ENCODE measurements at regions not wholly inside any gene's neighbourhood (a gene's known extent, or its start where the extent isn't known, plus 50 kb on each side); places are given as distances from the start of the nearest gene placed in this dataset.

DNA sequence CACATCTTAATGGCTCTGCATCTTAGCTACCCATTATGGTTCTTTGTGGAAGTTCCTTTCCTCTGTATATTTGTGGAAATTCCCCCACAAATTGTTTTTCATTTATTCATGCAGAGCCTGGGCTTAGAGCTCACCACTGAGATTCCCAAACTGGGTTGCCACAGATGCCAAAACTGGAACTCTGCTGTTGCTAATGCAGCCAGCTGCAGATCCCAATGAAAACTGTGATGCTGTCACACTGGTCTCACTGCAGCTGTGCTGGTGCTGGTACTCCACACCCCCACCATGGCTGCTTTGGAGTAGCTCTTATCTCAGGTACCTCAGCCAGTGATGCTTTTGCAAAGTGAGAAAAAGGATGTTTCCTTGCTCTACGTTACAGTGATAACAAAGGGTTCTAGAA is 87.7 kb downstream of the DCK start:
- DNase-seq (ENCODE audit: low read depth in 1 of 2, low spot score in 2 of 2), result no peak
- TF ChIP-seq CHD1 (IDR thresholded peaks at IDR 0.05; ENCODE audit: low read depth, low read length) (no peak), BCL11A (IDR thresholded peaks at IDR 0.05; ENCODE audit: low read depth in 2 of 2, low read length in 2 of 2) (no peak), SP1 (IDR thresholded peaks at IDR 0.05; ENCODE audit: low read depth, low read length) (no peak), EGR1 (IDR thresholded peaks at IDR 0.05; ENCODE audit: borderline replicate concordance, low read depth, low read length) (no peak), SIRT6 (IDR thresholded peaks at IDR 0.05; ENCODE audit: low read length) (no peak), GTF2F1 (IDR thresholded peaks at IDR 0.05; ENCODE audit: borderline replicate concordance, low read depth, low read length) (no peak), EP300 (IDR thresholded peaks at IDR 0.05; ENCODE audit: borderline replicate concordance in 1 of 2, low read depth in 2 of 2, low read length in 2 of 2) (no peak), SAP30 (IDR thresholded peaks at IDR 0.05; ENCODE audit: insufficient read depth, insufficient replicate concordance, low read length) (no peak), HDAC2 (IDR thresholded peaks at IDR 0.05; ENCODE audit: borderline replicate concordance in 1 of 2, low read depth in 2 of 2, low read length in 2 of 2) (no peak), TCF12 (IDR thresholded peaks at IDR 0.05; ENCODE audit: low read depth, low read length) (no peak), NRF1 (IDR thresholded peaks at IDR 0.05; ENCODE audit: low read depth, low read length) (no peak), GABPA (IDR thresholded peaks at IDR 0.05; ENCODE audit: borderline replicate concordance, insufficient read depth, low read length) (no peak), CREB1 (IDR thresholded peaks at IDR 0.05) (no peak), RBBP5 (IDR thresholded peaks at IDR 0.05; ENCODE audit: borderline replicate concordance, low read depth, low read length) (no peak)
- TF ChIP-seq, protein P1, sequence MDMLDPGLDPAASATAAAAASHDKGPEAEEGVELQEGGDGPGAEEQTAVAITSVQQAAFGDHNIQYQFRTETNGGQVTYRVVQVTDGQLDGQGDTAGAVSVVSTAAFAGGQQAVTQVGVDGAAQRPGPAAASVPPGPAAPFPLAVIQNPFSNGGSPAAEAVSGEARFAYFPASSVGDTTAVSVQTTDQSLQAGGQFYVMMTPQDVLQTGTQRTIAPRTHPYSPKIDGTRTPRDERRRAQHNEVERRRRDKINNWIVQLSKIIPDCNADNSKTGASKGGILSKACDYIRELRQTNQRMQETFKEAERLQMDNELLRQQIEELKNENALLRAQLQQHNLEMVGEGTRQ (IDR thresholded peaks at IDR 0.05; ENCODE audit: low read length), result no peak

More for the DNA sequence above, 87.7 kb downstream of the DCK start:
- Histone ChIP-seq H2BK20ac (ENCODE audit: low read length) (no peak overlapping the region), H3K4me1 (replicated peaks in 1 of 4; ENCODE audit: control insufficient read depth in 3 of 4, insufficient read depth in 4 of 4, low read length in 3 of 4) (no peaks in the 10 kb centered on the region), H3K79me2 (ENCODE audit: control insufficient read depth in 1 of 2, insufficient read depth in 2 of 2, low read length in 2 of 2) (no peaks in the 10 kb centered on the region), H3K23ac (ENCODE audit: insufficient read length) (no peak overlapping the region), H2BK15ac (ENCODE audit: low read length) (no peak overlapping the region), H2BK12ac (ENCODE audit: low read depth, low read length) (no peak overlapping the region), H3K56ac (replicated peaks; ENCODE audit: insufficient read length, low read depth, low read length) (no peak overlapping the region), H3K4me2 (ENCODE audit: insufficient read depth in 1 of 2, low read depth in 2 of 2, low read length in 2 of 2) (no peak overlapping the region), H2BK120ac (replicated peaks; ENCODE audit: low read depth, low read length) (no peak overlapping the region), H4K5ac (ENCODE audit: insufficient read length, low read depth, low read length) (no peak overlapping the region), H3K79me1 (ENCODE audit: low read depth, low read length) (no peaks in the 10 kb centered on the region), H4K8ac (ENCODE audit: extremely low read depth, insufficient read depth, low read length) (no peak overlapping the region), H3K9me3 (ENCODE audit: insufficient read depth in 2 of 2, low read depth in 1 of 2, low read length in 1 of 2) (no peaks in the 10 kb centered on the region), H3K23me2 (ENCODE audit: low read depth, low read length) (no peaks in the 10 kb centered on the region), H3K9ac (replicated peaks in 1 of 4; ENCODE audit: extremely low read depth in 1 of 4, low read depth in 3 of 4, low read length in 3 of 4) (no peak overlapping the region), H3K18ac (ENCODE audit: extremely low read depth, low read length) (no peak overlapping the region), H3K14ac (ENCODE audit: insufficient read length) (no peak overlapping the region), H3K27me3 (replicated peaks in 1 of 4; ENCODE audit: control insufficient read depth in 3 of 4, extremely low read depth in 1 of 4, insufficient read depth in 3 of 4, low read length in 3 of 4) (no peaks in the 10 kb centered on the region), H3K27ac (ENCODE audit: low read depth, low read length) (no peak overlapping the region), H4K91ac (replicated peaks; ENCODE audit: insufficient read length, low read length) (no peak overlapping the region), H3K36me3 (ENCODE audit: control insufficient read depth in 2 of 4, insufficient read depth in 4 of 4, low read length in 3 of 4) (no peaks in the 10 kb centered on the region), H2AK5ac (ENCODE audit: low read depth, low read length) (no peak overlapping the region), H3K4me3 (ENCODE audit: extremely low read depth in 1 of 4, insufficient read depth in 2 of 4, low read depth in 3 of 4, low read length in 4 of 4) (no peak overlapping the region), H2BK5ac (ENCODE audit: low read depth, low read length) (no peak overlapping the region), H2AFZ (ENCODE audit: low read length) (no peak overlapping the region), H3K4ac (replicated peaks; ENCODE audit: insufficient read length, low read depth, low read length) (no peak overlapping the region), H4K20me1 (replicated peaks in 1 of 2; ENCODE audit: control insufficient read depth in 1 of 2, insufficient read depth in 2 of 2, low read length in 2 of 2) (no peaks in the 10 kb centered on the region)
- no peak for FAIRE-seq
- 81% methylated on average over 1 of the region's 1 CpG; no CpG with 5 or more reads in 1 of the 2 experiments for WGBS, 2 experiments (ENCODE audit: extremely low coverage in 1 of 2, insufficient coverage in 1 of 2, insufficient read length in 1 of 2, insufficient replicate concordance in 2 of 2, low coverage in 1 of 2, low lambda C conversion rate in 2 of 2, missing lambda C conversion rate in 1 of 2)
- ChIA-PET CTCF (ENCODE audit: partially characterized antibody) (no interaction called here), POLR2A (ENCODE audit: partially characterized antibody) (no interaction called here)
